ENCODE measurements at regions not wholly inside any gene's neighbourhood (a gene's known extent, or its start where the extent isn't known, plus 50 kb on each side); places are given as distances from the start of the nearest gene placed in this dataset.

- H3K4me3 ChIP-seq (ENCODE audit: low read length): no peak overlapping the region
- no peak for TF ChIP-seq CTCF (conservative IDR thresholded peaks at IDR 0.05; ENCODE audit: low read depth, low read length)
- DNase-seq (ENCODE audit: low read depth): no peak
Observed at GRCh38 chr4:155512046-155512445, 135.3 kb upstream of the MAP9 start.

- no peak for DNase-seq (ENCODE audit: low read depth)
- no peak overlapping the region for H3K4me3 ChIP-seq (ENCODE audit: low read length)
- TF ChIP-seq CTCF (conservative IDR thresholded peaks at IDR 0.05; ENCODE audit: low read depth, low read length): no peak
Observed at GRCh38 chr4:155510771-155511170, 134.0 kb upstream of the MAP9 start.

GRCh38 chr4:155509555-155509954, 132.8 kb upstream of the MAP9 start:
- DNase-seq (ENCODE audit: low read depth): peak; percentile 14
- no peak overlapping the region for H3K4me3 ChIP-seq (ENCODE audit: low read length)
- no peak for TF ChIP-seq CTCF (conservative IDR thresholded peaks at IDR 0.05; ENCODE audit: low read depth, low read length)

GRCh38 chr4:155506745-155507144, 130.0 kb upstream of the MAP9 start:
- H3K4me3 ChIP-seq (ENCODE audit: low read length): no peak overlapping the region
- no peak for DNase-seq (ENCODE audit: low read depth)
- no peak for TF ChIP-seq CTCF (conservative IDR thresholded peaks at IDR 0.05; ENCODE audit: low read depth, low read length)

- H3K4me3 ChIP-seq (ENCODE audit: low read length): no peak overlapping the region
- no peak for TF ChIP-seq CTCF (conservative IDR thresholded peaks at IDR 0.05; ENCODE audit: low read depth, low read length)
- no peak for DNase-seq (ENCODE audit: low read depth)
Observed at GRCh38 chr4:155505321-155505720, 128.6 kb upstream of the MAP9 start.

GRCh38 chr4:155497306-155497705, 120.5 kb upstream of the MAP9 start:
- DNase-seq (ENCODE audit: low read depth): no peak
- no peak for TF ChIP-seq CTCF (conservative IDR thresholded peaks at IDR 0.05; ENCODE audit: low read depth, low read length)
- H3K4me3 ChIP-seq (ENCODE audit: low read length): no peak overlapping the region

GRCh38 chr4:155496294-155496626, 119.5 kb upstream of the MAP9 start:
- no peak for TF ChIP-seq CTCF (conservative IDR thresholded peaks at IDR 0.05; ENCODE audit: low read depth, low read length)
- DNase-seq (ENCODE audit: low read depth): no peak
- no peak overlapping the region for H3K4me3 ChIP-seq (ENCODE audit: low read length)

Measured in retinal pigment epithelial cell (primary cell).